Activated CD8-positive, alpha-beta memory T cell treated with anti-CD3 and anti-CD28 coated beads, Interleukin-2, amount 50 U/mL, for 48 hours (primary cell): ENCODE measurements at regions not wholly inside any gene's neighbourhood (a gene's known extent, or its start where the extent isn't known, plus 50 kb on each side); places are given as distances from the start of the nearest gene placed in this dataset.

Source experiments
- DNase-seq: peaks from one replicate; pipeline ENCODE4 v3.0.0-alpha.2; 2020

- DNase-seq: no peak
Observed at GRCh38 chr3:189049458-189050236, 122.1 kb upstream of the TPRG1 start.

GRCh38 chr3:189053322-189053721 is 118.4 kb upstream of the TPRG1 start:
- no peak for DNase-seq

GRCh38 chr3:189056646-189057335 is 115.0 kb upstream of the TPRG1 start:
- no peak for DNase-seq

GRCh38 chr3:189057369-189057768 is 114.4 kb upstream of the TPRG1 start:
- DNase-seq: no peak

- DNase-seq: no peak
Observed at GRCh38 chr3:189058071-189058470, 113.7 kb upstream of the TPRG1 start.

- DNase-seq: no peak
Observed at GRCh38 chr3:189070965-189071364, 100.8 kb upstream of the TPRG1 start.

- DNase-seq: no peak
Observed at GRCh38 chr3:189071446-189071845, 100.3 kb upstream of the TPRG1 start.

GRCh38 chr3:189076449-189076848 is 95.3 kb upstream of the TPRG1 start:
- no peak for DNase-seq

- DNase-seq: no peak
Observed at GRCh38 chr3:189080745-189081144, 91.0 kb upstream of the TPRG1 start.

- DNase-seq: no peak
Observed at GRCh38 chr3:189082666-189083427, 88.9 kb upstream of the TPRG1 start.

GRCh38 chr3:189084620-189085019 is 87.2 kb upstream of the TPRG1 start:
- no peak for DNase-seq

- no peak for DNase-seq
Observed at GRCh38 chr3:189092547-189092946, 79.2 kb upstream of the TPRG1 start.

- DNase-seq: no peak
Observed at GRCh38 chr3:189094539-189094938, 77.2 kb upstream of the TPRG1 start.

- no peak for DNase-seq
Observed at GRCh38 chr3:189096092-189096491, 75.7 kb upstream of the TPRG1 start.

GRCh38 chr3:189099031-189099471 is 72.7 kb upstream of the TPRG1 start:
- no peak for DNase-seq

GRCh38 chr3:189099505-189100290 is 72.1 kb upstream of the TPRG1 start:
- DNase-seq: no peak

GRCh38 chr3:189100866-189101265 is 70.9 kb upstream of the TPRG1 start:
- DNase-seq: no peak

- no peak for DNase-seq
Observed at GRCh38 chr3:189101594-189101993, 70.2 kb upstream of the TPRG1 start.

GRCh38 chr3:189103208-189103607 is 68.6 kb upstream of the TPRG1 start:
- DNase-seq: no peak

- DNase-seq: no peak
Observed at GRCh38 chr3:189108067-189108466, 63.7 kb upstream of the TPRG1 start.

- no peak for DNase-seq
Observed at GRCh38 chr3:189108735-189109134, 63.0 kb upstream of the TPRG1 start.

GRCh38 chr3:189109145-189109544 is 62.6 kb upstream of the TPRG1 start:
- DNase-seq: no peak

- no peak for DNase-seq
Observed at GRCh38 chr3:189117087-189117486, 54.7 kb upstream of the TPRG1 start.
